Coronary artery (tissue), 2 donors: ENCODE measurements at regions not wholly inside any gene's neighbourhood (a gene's known extent, or its start where the extent isn't known, plus 50 kb on each side); places are given as distances from the start of the nearest gene placed in this dataset.

ENCODE experiments used
- DNase-seq: peaks from one replicate; pipeline ENCODE4 v3.0.0-alpha.2; 2017; ENCODE audit warnings: low spot score
- H3K27ac ChIP-seq, 2 donors: fragments of 200-600 bp; sonication (generic); one replicate each; pipeline ENCODE4 v1.5.1; 2016 to 2019
- H3K4me3 ChIP-seq: fragments of 200-600 bp; sonication (generic); 2 replicates; pipeline ENCODE4 v1.5.1; 2016; ENCODE audit warnings: mild to moderate bottlenecking, moderate library complexity
- CTCF ChIP-seq: fragments of 200-600 bp; sonication (generic); IDR thresholded peaks from one replicate; pipeline ENCODE4 v1.5.1; 2019; ENCODE audit warnings: antibody characterized with exemption

GRCh38 chr12:88868050-88868449 lies 287.8 kb upstream of the KITLG start:
- DNase-seq: no peak
- no peak for TF ChIP-seq CTCF
- no peak overlapping the region for H3K4me3 ChIP-seq
- H3K27ac ChIP-seq: no peak overlapping the region

- DNase-seq: no peak
- H3K27ac ChIP-seq: no peak overlapping the region
- no peak for TF ChIP-seq CTCF
- no peak overlapping the region for H3K4me3 ChIP-seq
Observed at GRCh38 chr12:88867510-88867909, 287.2 kb upstream of the KITLG start.

- no peak overlapping the region for H3K4me3 ChIP-seq
- no peak overlapping the region for H3K27ac ChIP-seq
- DNase-seq: no peak
- no peak for TF ChIP-seq CTCF
Observed at GRCh38 chr12:88866881-88867280, 286.6 kb upstream of the KITLG start.

- DNase-seq: no peak
- no peak overlapping the region for H3K27ac ChIP-seq
- H3K4me3 ChIP-seq: no peak overlapping the region
- no peak for TF ChIP-seq CTCF
Observed at GRCh38 chr12:88865537-88865936, 285.3 kb upstream of the KITLG start.

- Histone ChIP-seq H3K4me3 (no peak overlapping the region), H3K27ac (no peak overlapping the region)
- DNase-seq: no peak
- TF ChIP-seq CTCF: no peak
Observed at GRCh38 chr12:88860851-88861250, 280.6 kb upstream of the KITLG start.

- no peak for TF ChIP-seq CTCF
- DNase-seq: no peak
- Histone ChIP-seq H3K27ac (no peak overlapping the region), H3K4me3 (no peak overlapping the region)
Observed at GRCh38 chr12:88856201-88856600, 275.9 kb upstream of the KITLG start.

GRCh38 chr12:88855301-88855700 lies 275.0 kb upstream of the KITLG start:
- no peak for TF ChIP-seq CTCF
- no peak for DNase-seq
- Histone ChIP-seq H3K27ac (no peak overlapping the region), H3K4me3 (no peak overlapping the region)
